ENCODE measurements at regions not wholly inside any gene's neighbourhood (a gene's known extent, or its start where the extent isn't known, plus 50 kb on each side); places are given as distances from the start of the nearest gene placed in this dataset.

GRCh38 chr5:58370606-58371005, 89.3 kb downstream of the PLK2 start:
- Histone ChIP-seq H3K36me3 (ENCODE audit: control insufficient read depth in 2 of 2, extremely low read depth in 1 of 2, insufficient read depth in 2 of 2, low read length in 2 of 2) (no peaks in the 10 kb centered on the region), H3K9me1 (ENCODE audit: control insufficient read depth, extremely low read depth, insufficient read depth, low read length) (no peaks in the 10 kb centered on the region), H4K20me1 (ENCODE audit: control insufficient read depth, extremely low read depth, insufficient read depth, low read length) (no peaks in the 10 kb centered on the region), H3K4me3 (ENCODE audit: control insufficient read depth in 2 of 3, extremely low read depth in 1 of 3, insufficient read depth in 2 of 3, low read depth in 1 of 3, low read length in 3 of 3) (no peak overlapping the region), H3K9ac (ENCODE audit: control insufficient read depth, extremely low read depth, insufficient read depth, low read length) (no peak overlapping the region), H3K4me1 (ENCODE audit: control insufficient read depth, extremely low read depth, insufficient read depth, low read length) (no peaks in the 10 kb centered on the region), H3K79me2 (ENCODE audit: control insufficient read depth, insufficient read depth, low read length) (no peaks in the 10 kb centered on the region), H2AFZ (ENCODE audit: control insufficient read depth, low read length) (no peak overlapping the region), H3K27ac (ENCODE audit: control insufficient read depth, insufficient read depth, low read length) (no peak overlapping the region), H3K9me3 (ENCODE audit: control insufficient read depth, low read depth, low read length) (no peaks in the 10 kb centered on the region), H3K27me3 (ENCODE audit: control insufficient read depth, extremely low read depth, insufficient read depth, low read length) (no peaks in the 10 kb centered on the region), H3K4me2 (ENCODE audit: control insufficient read depth, extremely low read depth, insufficient read depth, low read depth, low read length) (no peak overlapping the region)
- DNase-seq (ENCODE audit: low read depth, low spot score) (no peak), FAIRE-seq (no peak)
- no peak for TF ChIP-seq EZH2 (IDR thresholded peaks at IDR 0.05; ENCODE audit: low read length)
- no peak for TF ChIP-seq CTCF (optimal IDR thresholded peaks at IDR 0.05 in 1 of 3, IDR thresholded peaks at IDR 0.05 in 1 of 3, conservative IDR thresholded peaks at IDR 0.05 in 1 of 3; ENCODE audit: extremely low read depth in 1 of 3, insufficient read depth in 2 of 3, low read length in 3 of 3)
- dilution Hi-C loops (cut with MboI; ENCODE audit: extremely low pct_ligation_motif_present, low sequenced_read_pairs), result no loop called here

- dilution Hi-C loops (cut with MboI; ENCODE audit: extremely low pct_ligation_motif_present, low sequenced_read_pairs), result no loop called here
These were observed 90.2 kb downstream of the PLK2 start for GRCh38 chr5:58369513-58370190.

More at GRCh38 chr5:58369513-58370190, 90.2 kb downstream of the PLK2 start:
- no peaks in the 10 kb centered on the region for H3K36me3 ChIP-seq (ENCODE audit: control insufficient read depth in 2 of 2, extremely low read depth in 1 of 2, insufficient read depth in 2 of 2, low read length in 2 of 2)
- no peaks in the 10 kb centered on the region for H3K4me1 ChIP-seq (ENCODE audit: control insufficient read depth, extremely low read depth, insufficient read depth, low read length)
- H3K4me3 ChIP-seq (ENCODE audit: control insufficient read depth in 2 of 3, extremely low read depth in 1 of 3, insufficient read depth in 2 of 3, low read depth in 1 of 3, low read length in 3 of 3), result no peak overlapping the region
- FAIRE-seq (no peak), DNase-seq (ENCODE audit: low read depth, low spot score) (no peak)
- H3K9ac ChIP-seq (ENCODE audit: control insufficient read depth, extremely low read depth, insufficient read depth, low read length), result no peak overlapping the region
- no peak overlapping the region for H2AFZ ChIP-seq (ENCODE audit: control insufficient read depth, low read length)
- H4K20me1 ChIP-seq (ENCODE audit: control insufficient read depth, extremely low read depth, insufficient read depth, low read length), result no peaks in the 10 kb centered on the region
- TF ChIP-seq CTCF (optimal IDR thresholded peaks at IDR 0.05 in 1 of 3, IDR thresholded peaks at IDR 0.05 in 1 of 3, conservative IDR thresholded peaks at IDR 0.05 in 1 of 3; ENCODE audit: extremely low read depth in 1 of 3, insufficient read depth in 2 of 3, low read length in 3 of 3), result no peak
- no peak for TF ChIP-seq EZH2 (IDR thresholded peaks at IDR 0.05; ENCODE audit: low read length)
- H3K27ac ChIP-seq (ENCODE audit: control insufficient read depth, insufficient read depth, low read length), result no peak overlapping the region
- H3K79me2 ChIP-seq (ENCODE audit: control insufficient read depth, insufficient read depth, low read length), result no peaks in the 10 kb centered on the region
- no peaks in the 10 kb centered on the region for H3K9me3 ChIP-seq (ENCODE audit: control insufficient read depth, low read depth, low read length)
- H3K9me1 ChIP-seq (ENCODE audit: control insufficient read depth, extremely low read depth, insufficient read depth, low read length), result no peaks in the 10 kb centered on the region
- H3K4me2 ChIP-seq (ENCODE audit: control insufficient read depth, extremely low read depth, insufficient read depth, low read depth, low read length), result no peak overlapping the region
- H3K27me3 ChIP-seq (ENCODE audit: control insufficient read depth, extremely low read depth, insufficient read depth, low read length), result no peaks in the 10 kb centered on the region
